DOHH2 (cell line): ENCODE measurements at regions not wholly inside any gene's neighbourhood (a gene's known extent, or its start where the extent isn't known, plus 50 kb on each side); places are given as distances from the start of the nearest gene placed in this dataset.

Source experiments
- H3F3A ChIP-seq: fragments of 200-600 bp; sonication (generic), shearing (Covaris generic); 2 replicates; pipeline ENCODE4 v1.6.0; 2016; ENCODE audit warnings: antibody characterized with exemption, mild to moderate bottlenecking; ENCODE audit not compliant: control insufficient read depth, insufficient read depth
- H3K27ac ChIP-seq: fragments of 200-600 bp; sonication (generic); 2 replicates; pipeline ENCODE4 v1.5.1; 2014; ENCODE audit warnings: low read depth, mild to moderate bottlenecking, low read length, moderate library complexity
- H3K27me3 ChIP-seq: fragments of 200-600 bp; sonication (generic); 2 replicates; pipeline ENCODE4 v1.6.1; 2014; ENCODE audit warnings: mild to moderate bottlenecking, low read length, mixed read lengths; ENCODE audit not compliant: control insufficient read depth
- H3K36me3 ChIP-seq: fragments of 200-600 bp; sonication (generic); 2 replicates; pipeline ENCODE4 v1.6.1; 2014; ENCODE audit warnings: mild to moderate bottlenecking, low read length, moderate library complexity, mixed read lengths; ENCODE audit not compliant: control insufficient read depth
- H3K4me1 ChIP-seq: fragments of 200-600 bp; sonication (generic); 2 replicates; pipeline ENCODE4 v1.6.1; 2014; ENCODE audit warnings: mild to moderate bottlenecking, low read length, mixed read lengths; ENCODE audit not compliant: control insufficient read depth
- H3K4me2 ChIP-seq: fragments of 200-600 bp; sonication (generic); 2 replicates; pipeline ENCODE4 v1.6.0; 2014; ENCODE audit warnings: mild to moderate bottlenecking, low read length, moderate library complexity
- H3K4me3 ChIP-seq: fragments of 200-600 bp; sonication (generic); 2 replicates; pipeline ENCODE4 v1.5.1; 2014; ENCODE audit warnings: mild to moderate bottlenecking, low read length, mixed read lengths
- H3K79me2 ChIP-seq: fragments of 200-600 bp; sonication (generic); 2 replicates; pipeline ENCODE4 v1.6.1; 2014; ENCODE audit warnings: mild to moderate bottlenecking, low read length, mixed read lengths; ENCODE audit not compliant: control insufficient read depth
- H3K9me2 ChIP-seq: fragments of 200-600 bp; sonication (generic); replicated peaks from 2 replicates; pipeline ENCODE4 v1.6.1; 2014; ENCODE audit warnings: mild to moderate bottlenecking, low read length, mixed read lengths; ENCODE audit not compliant: control insufficient read depth
- H3K9me3 ChIP-seq: fragments of 200-600 bp; sonication (generic); 2 replicates; pipeline ENCODE4 v1.6.1; 2014; ENCODE audit warnings: antibody characterized with exemption, low read length, mixed read lengths; ENCODE audit not compliant: control insufficient read depth, insufficient read depth
- H4K20me1 ChIP-seq: fragments of 200-600 bp; sonication (generic); 2 replicates; pipeline ENCODE4 v1.6.0; 2014; ENCODE audit warnings: low read depth, mild to moderate bottlenecking, antibody characterized with exemption, low read length, moderate library complexity; ENCODE audit not compliant: control insufficient read depth, insufficient read depth
- CTCF ChIP-seq: fragments of 200-600 bp; sonication (generic); IDR thresholded peaks from one replicate; pipeline ENCODE4 v1.5.1; 2014; ENCODE audit warnings: antibody characterized with exemption, mild to moderate bottlenecking, low read depth, low read length; ENCODE audit not compliant: poor library complexity, severe bottlenecking
- EZH2phosphoT487 ChIP-seq: fragments of 200-600 bp; sonication (generic); IDR thresholded peaks from 2 replicates; pipeline ENCODE4 v1.6.1; 2017; ENCODE audit warnings: borderline replicate concordance, mild to moderate bottlenecking, antibody characterized with exemption, low read length, moderate library complexity, mixed read lengths

- Histone ChIP-seq H3K9me2 (no peaks in the 10 kb centered on the region), H3K36me3 (no peaks in the 10 kb centered on the region), H3K79me2 (no peaks in the 10 kb centered on the region), H3K4me3 (no peak overlapping the region), H3K27ac (no peak overlapping the region), H3K27me3 (peaks cover 5% of the 10 kb centered on the region; the same call in 1 of the 2 replicates), H3F3A (no peaks in the 10 kb centered on the region), H3K4me1 (no peaks in the 10 kb centered on the region), H3K9me3 (no peaks in the 10 kb centered on the region), H4K20me1 (no peaks in the 10 kb centered on the region), H3K4me2 (no peak overlapping the region)
- no peak for TF ChIP-seq CTCF
- TF ChIP-seq EZH2phosphoT487 = no peak
Observed at GRCh38 chr12:46677749-46678148, 148.0 kb downstream of the SLC38A4 start.

GRCh38 chr12:46676797-46677520 lies 148.8 kb downstream of the SLC38A4 start:
- H3K9me3 ChIP-seq = no peaks in the 10 kb centered on the region
- H3K27me3 ChIP-seq = peaks cover 5% of the 10 kb centered on the region; the same call in 1 of the 2 replicates
- no peak overlapping the region for H3K4me3 ChIP-seq
- no peaks in the 10 kb centered on the region for H4K20me1 ChIP-seq
- H3K4me1 ChIP-seq = no peaks in the 10 kb centered on the region
- H3K9me2 ChIP-seq = no peaks in the 10 kb centered on the region
- H3K4me2 ChIP-seq = no peak overlapping the region
- H3K27ac ChIP-seq = no peak overlapping the region
- H3K79me2 ChIP-seq = no peaks in the 10 kb centered on the region
- TF ChIP-seq EZH2phosphoT487 = no peak
- no peak for TF ChIP-seq CTCF
- H3F3A ChIP-seq = no peaks in the 10 kb centered on the region
- no peaks in the 10 kb centered on the region for H3K36me3 ChIP-seq

GRCh38 chr12:46676396-46676795 lies 149.4 kb downstream of the SLC38A4 start:
- no peak overlapping the region for H3K27ac ChIP-seq
- peaks cover 5% of the 10 kb centered on the region; the same call in 1 of the 2 replicates for H3K27me3 ChIP-seq
- H3K4me1 ChIP-seq = no peaks in the 10 kb centered on the region
- no peaks in the 10 kb centered on the region for H3F3A ChIP-seq
- no peaks in the 10 kb centered on the region for H3K79me2 ChIP-seq
- no peaks in the 10 kb centered on the region for H3K9me2 ChIP-seq
- TF ChIP-seq CTCF (no peak), EZH2phosphoT487 (no peak)
- no peak overlapping the region for H3K4me3 ChIP-seq
- H4K20me1 ChIP-seq = no peaks in the 10 kb centered on the region
- H3K36me3 ChIP-seq = no peaks in the 10 kb centered on the region
- no peaks in the 10 kb centered on the region for H3K9me3 ChIP-seq
- H3K4me2 ChIP-seq = no peak overlapping the region
